Ishikawa (cell line): ENCODE measurements at regions not wholly inside any gene's neighbourhood (a gene's known extent, or its start where the extent isn't known, plus 50 kb on each side); places are given as distances from the start of the nearest gene placed in this dataset.

Experiments
- TEAD4 ChIP-seq: IDR thresholded peaks from 2 replicates; pipeline ENCODE4 v1.6.1; 2012
- ZBTB7A ChIP-seq: IDR thresholded peaks from 2 replicates; pipeline ENCODE4 v1.6.1; 2012; ENCODE audit warnings: low read depth

DNA sequence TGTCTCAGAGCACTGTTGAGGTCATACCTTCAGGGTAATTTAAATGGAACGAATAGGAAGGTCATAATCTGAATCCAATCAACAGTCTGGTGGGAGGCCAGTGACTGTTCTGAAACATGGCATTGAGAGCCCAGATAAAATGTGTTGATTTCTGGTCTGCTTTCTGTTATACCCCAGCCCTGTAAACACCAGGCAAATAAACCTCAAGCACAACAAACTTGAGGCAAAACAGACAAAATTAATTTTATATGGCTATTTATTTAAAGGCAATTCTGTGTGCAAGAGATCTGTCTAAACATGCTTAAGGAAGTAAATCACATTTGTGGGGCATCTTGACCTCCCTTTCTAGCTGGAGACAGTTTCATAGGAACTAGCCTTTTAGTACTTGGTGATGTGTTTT, 140.9 kb upstream of the SPEF2 start:
- no peak for TF ChIP-seq TEAD4
- no peak for TF ChIP-seq ZBTB7A
